ENCODE measurements at regions not wholly inside any gene's neighbourhood (a gene's known extent, or its start where the extent isn't known, plus 50 kb on each side); places are given as distances from the start of the nearest gene placed in this dataset.

DNA sequence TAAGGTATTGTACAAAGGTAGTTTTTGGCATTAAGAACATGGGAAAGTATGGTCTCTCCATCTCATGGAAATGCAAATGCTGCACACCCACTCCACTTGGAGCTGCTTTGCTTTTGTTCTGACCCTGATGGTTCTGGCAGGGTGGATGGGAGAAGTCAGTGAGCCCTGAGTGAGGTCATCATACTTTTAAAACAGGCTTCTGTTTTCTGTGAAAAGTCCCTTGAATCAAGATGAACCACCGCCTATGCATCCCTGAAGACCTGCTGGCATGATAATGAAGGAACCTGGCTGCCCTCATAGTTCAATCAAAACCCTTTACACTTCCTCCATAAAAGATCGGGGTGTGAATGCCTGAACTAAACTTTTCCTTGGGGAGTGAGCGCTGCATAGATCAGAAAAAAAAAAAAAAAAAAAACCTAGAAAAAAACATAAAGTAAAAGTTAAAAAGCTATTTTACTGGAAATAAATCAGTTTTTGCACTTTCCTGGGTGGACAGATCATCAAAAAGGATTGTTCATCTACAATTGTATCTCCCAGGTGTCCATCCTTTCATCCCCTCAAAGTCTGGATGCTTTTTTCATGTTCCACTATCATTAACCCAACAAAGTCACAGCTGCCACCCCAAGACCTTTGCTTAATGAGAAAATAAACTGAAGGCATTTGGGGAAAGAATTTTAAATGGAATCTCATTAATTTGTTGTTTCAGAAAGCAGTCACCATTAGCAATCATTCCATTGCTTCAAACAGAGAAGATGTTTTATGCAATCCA, 728.1 kb upstream of the DDX18 start:
- ChIA-PET CTCF (no interaction called here), POLR2A (no interaction called here)
- TF ChIP-seq ZNF384 (IDR thresholded peaks at IDR 0.05) = no peak
- TF ChIP-seq FOXM1 (IDR thresholded peaks at IDR 0.05; ENCODE audit: borderline replicate concordance) = no peak
- TF ChIP-seq LEF1 (IDR thresholded peaks at IDR 0.05; ENCODE audit: borderline replicate concordance) = no peak
- TF ChIP-seq, protein P1, sequence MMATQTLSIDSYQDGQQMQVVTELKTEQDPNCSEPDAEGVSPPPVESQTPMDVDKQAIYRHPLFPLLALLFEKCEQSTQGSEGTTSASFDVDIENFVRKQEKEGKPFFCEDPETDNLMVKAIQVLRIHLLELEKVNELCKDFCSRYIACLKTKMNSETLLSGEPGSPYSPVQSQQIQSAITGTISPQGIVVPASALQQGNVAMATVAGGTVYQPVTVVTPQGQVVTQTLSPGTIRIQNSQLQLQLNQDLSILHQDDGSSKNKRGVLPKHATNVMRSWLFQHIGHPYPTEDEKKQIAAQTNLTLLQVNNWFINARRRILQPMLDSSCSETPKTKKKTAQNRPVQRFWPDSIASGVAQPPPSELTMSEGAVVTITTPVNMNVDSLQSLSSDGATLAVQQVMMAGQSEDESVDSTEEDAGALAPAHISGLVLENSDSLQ (IDR thresholded peaks at IDR 0.05) = no peak
- no peak for TF ChIP-seq ELF4 (IDR thresholded peaks at IDR 0.05)
- no peak for TF ChIP-seq TARDBP (IDR thresholded peaks at IDR 0.05)
- no peak for DNase-seq (ENCODE audit: extremely low spot score)

DNA sequence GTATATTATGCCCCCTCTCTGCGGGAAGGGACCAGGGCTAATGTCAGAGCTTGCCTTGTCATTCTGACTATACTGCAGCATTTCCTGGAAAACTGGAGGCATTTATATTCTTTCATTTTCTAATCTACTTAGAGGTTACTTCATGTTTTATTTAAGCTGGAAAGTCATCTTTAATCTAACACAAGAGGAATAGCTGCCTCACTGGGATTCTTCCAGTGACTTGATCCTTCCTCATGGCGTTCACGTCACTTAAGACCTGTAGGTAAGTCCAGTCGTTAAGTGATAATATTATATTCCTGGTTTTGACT, 727.6 kb upstream of the DDX18 start:
- no peak for DNase-seq (ENCODE audit: extremely low spot score)
- ChIA-PET CTCF (interaction anchor here (0.6 kb wide), 1 partner anchor 301 kb away, joined by 3 read pairs; no protein-coding TSS in a partner anchor), POLR2A (no interaction called here)
- TF ChIP-seq TARDBP (IDR thresholded peaks at IDR 0.05) = no peak
- TF ChIP-seq CTBP1 (IDR thresholded peaks at IDR 0.05; ENCODE audit: borderline replicate concordance) = no peak
- no peak for TF ChIP-seq ZNF384 (IDR thresholded peaks at IDR 0.05)
- no peak for TF ChIP-seq L3MBTL2 (conservative IDR thresholded peaks at IDR 0.05)
- TF ChIP-seq ELF4 (IDR thresholded peaks at IDR 0.05) = no peak

- CTCF ChIA-PET = interaction anchor here (0.6 kb wide), 1 partner anchor 302 kb away, joined by 3 read pairs; no protein-coding TSS in a partner anchor
- POLR2A ChIA-PET = no interaction called here
- TF ChIP-seq CTBP1 (IDR thresholded peaks at IDR 0.05; ENCODE audit: borderline replicate concordance) (no peak), SP1 (IDR thresholded peaks at IDR 0.05) (no peak), LEF1 (IDR thresholded peaks at IDR 0.05; ENCODE audit: borderline replicate concordance) (no peak), HDGF (IDR thresholded peaks at IDR 0.05; ENCODE audit: borderline replicate concordance) (no peak)
- TF ChIP-seq, protein P1 (IDR thresholded peaks at IDR 0.05) = 0 out of 2 replicates have a peak, but pooled peaks have one; percentile 20
- no peak for DNase-seq (ENCODE audit: extremely low spot score)
Measured at GRCh38 chr2:117087535-117088291, 726.8 kb upstream of the DDX18 start.

DNA sequence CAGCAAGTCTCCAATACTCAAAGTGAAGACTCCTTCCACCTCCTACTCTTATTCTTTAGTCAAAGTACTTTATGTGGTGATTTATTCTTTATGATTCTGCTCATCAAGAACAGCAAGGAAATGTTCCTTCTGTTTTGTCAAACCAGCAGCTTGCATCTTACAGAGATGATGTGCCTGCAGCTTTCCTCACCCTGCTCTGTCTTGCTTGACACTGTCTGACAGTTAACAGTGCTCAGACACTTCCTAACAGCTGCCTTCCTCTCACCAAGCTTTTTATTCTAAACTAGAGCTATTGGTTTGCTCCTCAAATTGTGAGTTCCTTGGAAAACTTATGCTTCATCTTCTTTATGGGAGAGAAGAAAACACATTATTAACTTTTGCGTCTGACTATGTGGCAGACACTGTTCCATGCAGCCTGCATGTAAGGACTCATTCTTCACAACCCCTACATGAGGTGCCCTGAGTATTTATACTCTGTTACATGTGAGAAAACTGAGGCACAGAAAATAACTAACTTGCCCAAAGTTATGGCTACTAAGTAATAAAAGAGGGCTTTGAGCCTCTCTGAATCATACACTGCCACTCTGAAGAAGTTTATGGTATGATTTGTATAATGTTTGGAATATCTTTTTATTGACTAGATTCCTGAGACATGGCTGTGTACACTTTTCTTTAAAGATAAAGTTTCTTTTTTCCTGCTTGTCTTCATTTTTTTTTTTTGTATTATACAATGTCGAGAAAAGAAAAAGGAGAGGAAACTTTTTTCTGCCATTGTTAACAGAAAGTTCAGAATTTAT, 723.3 kb upstream of the DDX18 start:
- POLR2A ChIA-PET = no interaction called here

DNA sequence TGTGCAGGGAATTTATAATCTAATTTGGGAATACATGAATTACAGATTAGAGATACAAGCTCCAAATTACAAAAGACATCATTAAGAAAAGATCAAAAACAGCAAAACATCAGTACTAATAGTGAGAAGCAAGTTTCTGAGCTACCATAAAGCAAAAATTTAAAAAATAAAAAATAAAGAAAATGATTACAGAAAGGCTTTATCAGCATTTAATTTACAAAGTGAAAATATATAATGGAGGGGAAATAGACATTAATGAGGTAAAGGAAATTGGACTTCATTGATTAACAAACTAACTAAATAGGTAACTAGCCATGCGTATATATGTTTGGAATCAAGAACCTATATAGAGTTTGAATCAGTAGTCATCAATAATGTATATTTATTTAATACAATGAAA, 712.9 kb upstream of the DDX18 start:
- TF ChIP-seq, protein P1 (IDR thresholded peaks at IDR 0.05) = no peak
- TF ChIP-seq CTBP1 (IDR thresholded peaks at IDR 0.05; ENCODE audit: borderline replicate concordance) (no peak), L3MBTL2 (conservative IDR thresholded peaks at IDR 0.05) (no peak), SP1 (IDR thresholded peaks at IDR 0.05) (no peak), TARDBP (IDR thresholded peaks at IDR 0.05) (no peak), NFRKB (IDR thresholded peaks at IDR 0.05) (no peak), SUZ12 (IDR thresholded peaks at IDR 0.05) (no peak), FOXM1 (IDR thresholded peaks at IDR 0.05; ENCODE audit: borderline replicate concordance) (no peak), LEF1 (IDR thresholded peaks at IDR 0.05; ENCODE audit: borderline replicate concordance) (no peak), FOXK2 (IDR thresholded peaks at IDR 0.05) (no peak), FOXA1 (IDR thresholded peaks at IDR 0.05) (no peak), HDGF (IDR thresholded peaks at IDR 0.05; ENCODE audit: borderline replicate concordance) (no peak), ELF4 (IDR thresholded peaks at IDR 0.05) (no peak), ARNT (IDR thresholded peaks at IDR 0.05) (no peak)
- ChIA-PET POLR2A (no interaction called here), CTCF (no interaction called here)
- no peak for DNase-seq (ENCODE audit: extremely low spot score)

More for the DNA sequence above, 723.3 kb upstream of the DDX18 start:
- no peak for DNase-seq (ENCODE audit: extremely low spot score)
- TF ChIP-seq SUZ12 (IDR thresholded peaks at IDR 0.05) = no peak
- no peak for TF ChIP-seq SP1 (IDR thresholded peaks at IDR 0.05)
- no peak for TF ChIP-seq FOXK2 (IDR thresholded peaks at IDR 0.05)
- TF ChIP-seq TARDBP (IDR thresholded peaks at IDR 0.05) = no peak
- TF ChIP-seq HDGF (IDR thresholded peaks at IDR 0.05; ENCODE audit: borderline replicate concordance) = no peak
- no peak for TF ChIP-seq L3MBTL2 (conservative IDR thresholded peaks at IDR 0.05)
- no peak for TF ChIP-seq ARNT (IDR thresholded peaks at IDR 0.05)
- TF ChIP-seq ZNF384 (IDR thresholded peaks at IDR 0.05) = no peak
- CTCF ChIA-PET = no interaction called here

DNA sequence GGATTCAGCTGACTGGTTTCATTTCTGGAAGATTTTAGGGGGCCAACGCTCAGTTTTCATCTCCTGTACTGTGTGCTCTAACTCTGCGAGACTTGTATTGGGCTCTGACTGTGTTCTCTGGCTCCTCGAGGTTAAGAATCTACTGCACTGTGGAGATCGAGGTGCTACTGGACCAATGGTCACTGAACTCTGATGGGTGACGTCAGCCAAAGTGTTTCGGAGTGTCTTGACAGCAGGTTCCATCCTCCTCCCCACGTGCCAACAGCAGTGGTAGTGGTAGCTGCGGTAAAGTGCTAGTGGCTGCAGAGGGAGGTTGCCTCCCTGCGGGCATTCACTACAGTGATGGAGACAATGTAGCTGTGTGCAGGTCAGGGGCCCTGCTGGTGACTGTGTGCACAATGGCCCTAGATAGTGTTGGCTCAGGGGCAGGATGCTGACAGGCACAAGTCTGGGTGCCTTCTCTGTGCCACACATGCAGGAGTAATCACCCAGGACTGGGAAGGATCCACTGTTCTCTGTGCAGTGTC, 705.7 kb upstream of the DDX18 start:
- POLR2A ChIA-PET = no interaction called here
- DNase-seq (ENCODE audit: extremely low spot score) = no peak
- CTCF ChIA-PET = no interaction called here
- TF ChIP-seq BHLHE40 (IDR thresholded peaks at IDR 0.05; ENCODE audit: borderline replicate concordance) (no peak), HDGF (IDR thresholded peaks at IDR 0.05; ENCODE audit: borderline replicate concordance) (no peak), ZNF384 (IDR thresholded peaks at IDR 0.05) (no peak), TARDBP (IDR thresholded peaks at IDR 0.05) (no peak), LEF1 (IDR thresholded peaks at IDR 0.05; ENCODE audit: borderline replicate concordance) (no peak), ARNT (IDR thresholded peaks at IDR 0.05) (no peak), L3MBTL2 (conservative IDR thresholded peaks at IDR 0.05) (no peak), FOXM1 (IDR thresholded peaks at IDR 0.05; ENCODE audit: borderline replicate concordance) (no peak), NFRKB (IDR thresholded peaks at IDR 0.05) (no peak)

Data from HEK293T (cell line).